GM12878 (cell line): ENCODE measurements at regions not wholly inside any gene's neighbourhood (a gene's known extent, or its start where the extent isn't known, plus 50 kb on each side); places are given as distances from the start of the nearest gene placed in this dataset.

Source experiments
- ATAC-seq: fragments of 200-7000 bp; cut with Tn5 transposase; 3 replicates; pipeline ENCODE4 v1.9.1; 2020; ENCODE audit warnings: mild to moderate bottlenecking, moderate library complexity
- BruUV-seq: library from RNA; stranded (reverse); fragments of 400-500 nt; replicated peaks from 2 replicates; lab custom pipeline; 2021; lab: Mats Ljungman, UMichigan
- CTCF ChIA-PET: fragments of 300-600 bp; sonication (Branson Sonifier 250); formaldehyde crosslinking; extraction: SDS; loops from one replicate; lab custom pipeline; 2021; ENCODE audit warnings: inconsistent platforms; lab: Yijun Ruan, JAX
- POLR2A ChIA-PET: fragments of 350-600 bp; formaldehyde crosslinking; extraction: SDS; loops from one replicate; lab custom pipeline; 2021; ENCODE audit warnings: inconsistent platforms; lab: Charles Lee
- RAD21 ChIA-PET: fragments of 300-600 bp; sonication (Branson Sonifier 250); formaldehyde crosslinking; loops from one replicate; lab custom pipeline; 2023; ENCODE audit warnings: antibody characterized with exemption; ENCODE audit not compliant: unreplicated experiment; lab: Charles Lee
- SMC1A ChIA-PET: fragments of 300-600 bp; sonication (Branson Sonifier 250); formaldehyde crosslinking; loops from one replicate; lab custom pipeline; 2023; ENCODE audit not compliant: unreplicated experiment, uncharacterized antibody; lab: Charles Lee
- DNase-seq: peaks from one replicate; pipeline ENCODE4 v3.0.0-alpha.2; 2011; ENCODE audit warnings: low read depth, low spot score
- FAIRE-seq: peaks from 3 replicates; lab custom pipeline; 2011; peaks lifted over from hg19 to GRCh38; lab: Jason Lieb, UNC
- H2AFZ ChIP-seq: 2 replicates; pipeline ENCODE4 v1.6.0; 2011; ENCODE audit warnings: low read depth, low read length, control low read depth; ENCODE audit not compliant: control insufficient read depth
- H3K27ac ChIP-seq: 2 replicates; pipeline ENCODE4 v1.5.1; 2011; ENCODE audit warnings: control low read depth; ENCODE audit not compliant: control insufficient read depth, insufficient read depth
- H3K27me3 ChIP-seq, 2 experiments: replicated peaks in 1 of 2; 2 replicates each; pipeline versions ENCODE4 v1.6.0 to v1.6.1; 2011; ENCODE audit warnings: low read length in 1 of 2; ENCODE audit not compliant: control insufficient read depth in 2 of 2, insufficient read depth in 2 of 2
- H3K36me3 ChIP-seq, 2 experiments: 2 replicates each; pipeline ENCODE4 v1.5.1; 2011; ENCODE audit warnings: low read length in 1 of 2; ENCODE audit not compliant: control insufficient read depth in 2 of 2, insufficient read depth in 2 of 2
- H3K4me1 ChIP-seq: 2 replicates; pipeline ENCODE4 v1.6.1; 2011; ENCODE audit warnings: mild to moderate bottlenecking, low read length, moderate library complexity, mixed read lengths; ENCODE audit not compliant: control insufficient read depth, insufficient read depth
- H3K4me2 ChIP-seq: 2 replicates; pipeline ENCODE4 v1.6.0; 2011; ENCODE audit warnings: control low read depth; ENCODE audit not compliant: control insufficient read depth, insufficient read depth
- H3K4me3 ChIP-seq: fragments of 200-600 bp; sonication (generic); 2 replicates; pipeline ENCODE4 v1.5.1; 2016
- H3K79me2 ChIP-seq: 2 replicates; pipeline ENCODE4 v1.6.0; 2011; ENCODE audit warnings: low read length; ENCODE audit not compliant: control insufficient read depth, insufficient read depth
- H3K9ac ChIP-seq: 2 replicates; pipeline ENCODE4 v1.8.0; 2011; ENCODE audit warnings: low read length, control low read depth, mixed read lengths; ENCODE audit not compliant: control insufficient read depth, insufficient read depth
- H3K9me3 ChIP-seq: replicated peaks from 3 replicates; pipeline ENCODE4 v1.5.1; 2011; ENCODE audit warnings: mild to moderate bottlenecking, low read length; ENCODE audit not compliant: control insufficient read depth, insufficient read depth
- H4K20me1 ChIP-seq: 2 replicates; pipeline ENCODE4 v1.6.0; 2011; ENCODE audit not compliant: control insufficient read depth, insufficient read depth
- BCL11A ChIP-seq: IDR thresholded peaks from 2 replicates; pipeline ENCODE4 v1.6.1; 2011; ENCODE audit warnings: low read depth, low read length
- BHLHE40 ChIP-seq, 2 experiments: fragments of 450-650 bp in 1 of 2; IDR thresholded peaks; 2 replicates each; pipeline ENCODE4 v1.6.1; 2011 to 2017; ENCODE audit warnings: low read depth in 2 of 2, borderline replicate concordance in 1 of 2, improper control_type of control experiment in 1 of 2, low read length in 1 of 2, mild to moderate bottlenecking in 1 of 2
- CREM ChIP-seq: IDR thresholded peaks from 2 replicates; pipeline ENCODE4 v1.6.1; 2014; ENCODE audit warnings: antibody characterized with exemption, low read depth
- JUNB ChIP-seq: IDR thresholded peaks from 2 replicates; pipeline ENCODE4 v1.6.1; 2016; ENCODE audit warnings: antibody characterized with exemption, mild to moderate bottlenecking
- MAX ChIP-seq: IDR thresholded peaks from 2 replicates; pipeline ENCODE4 v1.6.1; 2012; ENCODE audit warnings: low read depth, low read length, improper control_type of control experiment
- MXI1 ChIP-seq: fragments of 150-350 bp; IDR thresholded peaks from 2 replicates; pipeline ENCODE4 v1.6.1; 2011; ENCODE audit warnings: low read depth, mild to moderate bottlenecking, inconsistent platforms, low read length, improper control_type of control experiment
- PML ChIP-seq: IDR thresholded peaks from 2 replicates; pipeline ENCODE4 v1.6.1; 2012; ENCODE audit warnings: low read length, inconsistent platforms
- POLR2A ChIP-seq: IDR thresholded peaks from 2 replicates; pipeline ENCODE4 v1.6.1; 2011; ENCODE audit warnings: low read depth, mild to moderate bottlenecking, low read length
- POLR2AphosphoS2 ChIP-seq: IDR thresholded peaks from 2 replicates; pipeline ENCODE4 v1.6.1; 2011; ENCODE audit warnings: low read depth, mild to moderate bottlenecking, low read length, improper control_type of control experiment, moderate library complexity
- RELA ChIP-seq: fragments of 450-650 bp; IDR thresholded peaks from 2 replicates; pipeline ENCODE4 v1.8.0; 2014; ENCODE audit warnings: borderline replicate concordance; ENCODE audit not compliant: partially characterized antibody
- ZNF217 ChIP-seq: fragments of 450-650 bp; IDR thresholded peaks from 2 replicates; pipeline ENCODE4 v1.6.1; 2017; ENCODE audit warnings: antibody characterized with exemption, mild to moderate bottlenecking
- ZNF592 ChIP-seq: fragments of 450-650 bp; IDR thresholded peaks from 2 replicates; pipeline ENCODE4 v1.6.1; 2017; ENCODE audit warnings: mild to moderate bottlenecking, moderate library complexity
- WGBS: methylation state at CpG from one replicate; pipeline ENCODE4 v1.1.6; 2016; ENCODE audit warnings: low lambda C conversion rate; ENCODE audit not compliant: insufficient replicate concordance, insufficient coverage; ENCODE audit errors: missing lambda C conversion rate; 5-methylcytosine and 5-hydroxymethylcytosine counted together
- in situ Hi-C: fragments of 300-500 bp; cut with MboI; formaldehyde crosslinking; loops from 9 replicates; pipeline ENCODE4 v1.14.3; 2018; ENCODE audit warnings: mixed read lengths
- intact Hi-C: fragments of 100-400 bp; cut with micrococcal nuclease; formaldehyde crosslinking; loops from one replicate; pipeline ENCODE4 v1.14.2; 2022; ENCODE audit not compliant: unreplicated experiment

- no TSS peak for BruUV-seq
- no peak overlapping the region for H3K4me3 ChIP-seq
- FAIRE-seq (no peak), ATAC-seq (no peak), DNase-seq (no peak)
- no peak for TF ChIP-seq MXI1
- no peak for TF ChIP-seq JUNB
- TF ChIP-seq CREM: no peak
- no peak for TF ChIP-seq ZNF217
- RAD21 ChIA-PET: no interaction called here
- POLR2A ChIA-PET: no interaction called here
- H2AFZ ChIP-seq: no peak overlapping the region
- SMC1A ChIA-PET: no interaction called here
- H3K4me1 ChIP-seq: no peaks in the 10 kb centered on the region
- H4K20me1 ChIP-seq: no peaks in the 10 kb centered on the region
- no peaks in the 10 kb centered on the region for H3K9me3 ChIP-seq
- no peaks in the 10 kb centered on the region for H3K79me2 ChIP-seq
- in situ Hi-C loops (no loop called here), intact Hi-C loops (no loop called here)
- CTCF ChIA-PET: no interaction called here
- H3K27ac ChIP-seq: no peak overlapping the region
- peaks cover 18 to 20% of the 10 kb centered on the region in 2 experiments for H3K27me3 ChIP-seq
- no peak overlapping the region for H3K9ac ChIP-seq
- WGBS: 10% methylated on average over 8 of the region's 8 CpGs
- no peak overlapping the region for H3K4me2 ChIP-seq
- H3K36me3 ChIP-seq: no peaks in the 10 kb centered on the region
Measured at GRCh38 chr11:116532066-116532465, 240.7 kb downstream of the BUD13 start.

- Histone ChIP-seq H2AFZ (no peak overlapping the region), H3K27ac (no peak overlapping the region), H3K4me2 (no peak overlapping the region), H3K9me3 (no peaks in the 10 kb centered on the region), H3K4me1 (no peaks in the 10 kb centered on the region), H3K79me2 (no peaks in the 10 kb centered on the region), H4K20me1 (no peaks in the 10 kb centered on the region), H3K27me3 (peaks cover 18% of the 10 kb centered on the region in 2 experiments), H3K9ac (no peak overlapping the region), H3K4me3 (no peak overlapping the region), H3K36me3 (no peaks in the 10 kb centered on the region)
- no peak for DNase-seq
- 50% methylated on average over 2 of the region's 2 CpGs for WGBS
- no TSS peak for BruUV-seq
- no peak for FAIRE-seq
- no peak for ATAC-seq
- CTCF ChIA-PET: no interaction called here
- no peak for TF ChIP-seq BHLHE40 (IDR thresholded peaks at IDR 0.05; ENCODE audit: borderline replicate concordance in 1 of 2, low read depth in 2 of 2, low read length in 1 of 2)
- no peak for TF ChIP-seq PML
- no peak for TF ChIP-seq POLR2A
- no peak for TF ChIP-seq MAX
- no peak for TF ChIP-seq BCL11A
- no peak for TF ChIP-seq RELA
- TF ChIP-seq ZNF592: no peak
- TF ChIP-seq POLR2AphosphoS2: no peak
- in situ Hi-C loops: no loop called here
- intact Hi-C loops: no loop called here
- RAD21 ChIA-PET: interaction anchor here (0.7 kb wide), 1 partner anchor 17 kb away, joined by 3 read pairs; no protein-coding TSS in a partner anchor
- SMC1A ChIA-PET: no interaction called here
- POLR2A ChIA-PET: no interaction called here
Measured at GRCh38 chr11:116530705-116531104, 242.1 kb downstream of the BUD13 start.
